ENCODE measurements at regions not wholly inside any gene's neighbourhood (a gene's known extent, or its start where the extent isn't known, plus 50 kb on each side); places are given as distances from the start of the nearest gene placed in this dataset.

DNA sequence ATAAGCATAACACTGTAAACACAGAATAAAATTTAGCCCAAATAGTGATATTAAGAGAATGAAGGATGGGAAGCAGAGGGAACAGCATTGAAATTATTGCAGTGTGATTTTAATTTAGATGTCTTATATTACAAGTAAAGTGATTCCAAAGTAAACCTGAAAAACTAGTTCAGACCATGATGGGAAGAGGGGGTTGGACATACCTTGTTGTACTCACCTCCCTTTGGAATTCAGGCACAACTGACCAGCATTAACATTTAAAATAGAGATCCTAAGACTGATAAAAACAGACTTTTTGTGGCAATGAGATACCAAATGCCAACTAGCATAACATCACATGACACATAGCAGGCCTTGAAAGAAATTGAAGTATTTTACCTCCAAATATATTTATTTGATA is 210.0 kb upstream of the ADRA1D start:
- H3K4me3 ChIP-seq = no peak overlapping the region
- DNase-seq (ENCODE audit: low spot score) (no peak), ATAC-seq (ENCODE audit: insufficient number of reproducible peaks, low FRiP score, low read depth) (no peak)
- no peak overlapping the region for H3K27ac ChIP-seq
- H3K4me1 ChIP-seq (ENCODE audit: control insufficient read depth in 1 of 2, low read depth in 2 of 2) = no peaks in the 10 kb centered on the region
- no peaks in the 10 kb centered on the region for H3K36me3 ChIP-seq
- no peaks in the 10 kb centered on the region for H3K9me3 ChIP-seq
- H3K27me3 ChIP-seq (replicated peaks; ENCODE audit: insufficient read depth) = no peaks in the 10 kb centered on the region
- TF ChIP-seq, protein P1, sequence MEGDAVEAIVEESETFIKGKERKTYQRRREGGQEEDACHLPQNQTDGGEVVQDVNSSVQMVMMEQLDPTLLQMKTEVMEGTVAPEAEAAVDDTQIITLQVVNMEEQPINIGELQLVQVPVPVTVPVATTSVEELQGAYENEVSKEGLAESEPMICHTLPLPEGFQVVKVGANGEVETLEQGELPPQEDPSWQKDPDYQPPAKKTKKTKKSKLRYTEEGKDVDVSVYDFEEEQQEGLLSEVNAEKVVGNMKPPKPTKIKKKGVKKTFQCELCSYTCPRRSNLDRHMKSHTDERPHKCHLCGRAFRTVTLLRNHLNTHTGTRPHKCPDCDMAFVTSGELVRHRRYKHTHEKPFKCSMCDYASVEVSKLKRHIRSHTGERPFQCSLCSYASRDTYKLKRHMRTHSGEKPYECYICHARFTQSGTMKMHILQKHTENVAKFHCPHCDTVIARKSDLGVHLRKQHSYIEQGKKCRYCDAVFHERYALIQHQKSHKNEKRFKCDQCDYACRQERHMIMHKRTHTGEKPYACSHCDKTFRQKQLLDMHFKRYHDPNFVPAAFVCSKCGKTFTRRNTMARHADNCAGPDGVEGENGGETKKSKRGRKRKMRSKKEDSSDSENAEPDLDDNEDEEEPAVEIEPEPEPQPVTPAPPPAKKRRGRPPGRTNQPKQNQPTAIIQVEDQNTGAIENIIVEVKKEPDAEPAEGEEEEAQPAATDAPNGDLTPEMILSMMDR (IDR thresholded peaks at IDR 0.05) = no peak

DNA sequence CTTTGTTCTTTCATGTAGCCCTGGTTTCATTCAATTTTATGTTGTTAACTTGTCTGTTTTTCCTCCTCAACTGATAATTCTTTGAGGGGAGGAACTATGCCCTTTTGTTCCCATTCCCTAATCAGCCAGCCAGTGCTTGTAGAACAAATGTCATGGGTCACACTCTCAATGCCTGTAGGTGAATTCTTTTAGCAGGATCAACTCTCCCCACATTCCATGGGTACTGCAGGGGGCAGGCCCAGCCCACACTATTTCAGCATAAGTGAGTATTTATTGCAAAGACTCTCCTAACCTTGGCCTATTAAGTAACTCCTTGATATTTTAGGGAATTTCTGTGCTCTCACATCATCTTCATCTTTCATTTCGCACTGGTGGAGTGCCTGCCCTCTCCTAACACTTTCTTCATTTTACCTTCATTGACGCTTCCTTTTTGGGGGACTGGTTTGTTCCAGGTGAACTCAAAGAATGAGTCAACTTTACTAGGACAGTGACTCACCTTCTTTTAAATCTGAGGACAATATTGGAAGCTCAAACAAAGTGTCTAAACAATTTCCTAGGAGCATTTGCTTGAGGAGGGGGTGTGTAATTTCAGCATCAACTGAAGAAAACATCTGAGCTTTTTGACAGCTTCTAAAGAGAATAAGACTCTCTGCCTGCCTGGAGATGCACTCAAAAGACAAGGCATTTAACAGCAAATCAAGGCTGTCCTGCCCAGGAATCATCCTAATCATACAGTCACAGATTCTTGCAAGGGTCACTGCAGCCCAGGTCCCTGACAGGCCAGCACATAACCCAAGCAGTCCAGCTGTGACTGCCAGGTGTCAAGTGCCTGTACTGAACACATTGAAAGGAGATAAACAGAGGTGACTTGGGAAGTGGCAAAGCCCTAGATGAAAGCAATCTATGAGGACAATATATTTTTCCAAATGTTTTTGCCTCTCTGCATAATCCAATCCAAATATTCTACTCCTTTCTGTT is 208.8 kb upstream of the ADRA1D start:
- DNase-seq (ENCODE audit: low spot score) = no peak
- Histone ChIP-seq H3K4me3 (no peak overlapping the region), H3K4me1 (ENCODE audit: control insufficient read depth in 1 of 2, low read depth in 2 of 2) (no peaks in the 10 kb centered on the region), H3K27ac (no peak overlapping the region), H3K9me3 (no peaks in the 10 kb centered on the region), H3K36me3 (no peaks in the 10 kb centered on the region), H3K27me3 (replicated peaks; ENCODE audit: insufficient read depth) (no peaks in the 10 kb centered on the region)
- TF ChIP-seq, protein P1 (IDR thresholded peaks at IDR 0.05) = no peak
- ATAC-seq (ENCODE audit: insufficient number of reproducible peaks, low FRiP score, low read depth) = no peak

DNA sequence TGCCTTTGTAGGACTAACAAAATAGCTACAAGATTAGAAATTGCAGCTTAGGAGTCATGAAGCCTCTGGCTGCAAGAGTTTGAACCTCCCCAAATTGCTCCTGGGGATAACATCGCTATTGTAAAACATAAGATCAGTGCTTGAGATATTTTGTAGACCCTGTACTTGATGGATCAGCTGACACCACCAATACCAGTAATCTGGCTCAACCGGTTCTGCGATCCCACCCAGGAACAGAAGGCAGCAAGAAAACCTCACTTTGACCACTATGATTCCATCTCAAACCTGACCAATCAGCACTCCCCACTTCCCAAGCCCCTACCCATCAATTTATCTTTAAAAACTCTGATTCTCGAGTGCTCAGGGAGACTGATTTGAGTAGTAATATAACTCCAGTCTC is 206.9 kb upstream of the ADRA1D start:
- H3K36me3 ChIP-seq = no peaks in the 10 kb centered on the region
- H3K27ac ChIP-seq = no peak overlapping the region
- DNase-seq (ENCODE audit: low spot score) (no peak), ATAC-seq (ENCODE audit: insufficient number of reproducible peaks, low FRiP score, low read depth) (no peak)
- TF ChIP-seq, protein P1 (IDR thresholded peaks at IDR 0.05) = no peak
- H3K27me3 ChIP-seq (replicated peaks; ENCODE audit: insufficient read depth) = no peaks in the 10 kb centered on the region
- H3K4me1 ChIP-seq (ENCODE audit: control insufficient read depth in 1 of 2, low read depth in 2 of 2) = peaks cover 0 to 9% of the 10 kb centered on the region in 2 donors
- no peak overlapping the region for H3K4me3 ChIP-seq
- no peaks in the 10 kb centered on the region for H3K9me3 ChIP-seq

DNA sequence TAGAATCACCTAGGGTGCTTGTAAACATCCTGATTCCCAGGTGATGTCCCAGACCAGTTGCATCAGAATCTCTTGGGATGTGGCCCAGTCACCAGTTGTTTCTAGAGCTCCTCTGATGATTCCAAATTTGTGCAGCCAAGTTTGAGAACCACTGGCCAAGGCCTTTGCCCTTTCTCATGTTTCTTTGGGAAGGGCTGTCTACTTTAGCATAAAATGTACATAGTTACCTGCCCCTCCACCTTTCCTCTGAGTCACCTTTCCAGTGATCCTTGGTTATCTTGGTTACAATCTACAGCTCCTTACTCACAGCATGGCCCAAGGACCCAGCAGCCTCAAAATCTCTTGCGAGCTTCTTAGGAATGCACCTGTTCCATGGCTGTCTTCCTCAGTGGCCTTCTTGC is 206.2 kb upstream of the ADRA1D start:
- DNase-seq (ENCODE audit: low spot score) = no peak
- TF ChIP-seq, protein P1 (IDR thresholded peaks at IDR 0.05) = no peak
- no peak overlapping the region for H3K4me3 ChIP-seq
- H3K27ac ChIP-seq = no peak overlapping the region
- peaks cover 3 to 16% of the 10 kb centered on the region in 2 donors for H3K4me1 ChIP-seq (ENCODE audit: control insufficient read depth in 1 of 2, low read depth in 2 of 2)
- no peak for ATAC-seq (ENCODE audit: insufficient number of reproducible peaks, low FRiP score, low read depth)
- H3K9me3 ChIP-seq = no peaks in the 10 kb centered on the region
- H3K27me3 ChIP-seq (replicated peaks; ENCODE audit: insufficient read depth) = no peaks in the 10 kb centered on the region
- no peaks in the 10 kb centered on the region for H3K36me3 ChIP-seq

DNA sequence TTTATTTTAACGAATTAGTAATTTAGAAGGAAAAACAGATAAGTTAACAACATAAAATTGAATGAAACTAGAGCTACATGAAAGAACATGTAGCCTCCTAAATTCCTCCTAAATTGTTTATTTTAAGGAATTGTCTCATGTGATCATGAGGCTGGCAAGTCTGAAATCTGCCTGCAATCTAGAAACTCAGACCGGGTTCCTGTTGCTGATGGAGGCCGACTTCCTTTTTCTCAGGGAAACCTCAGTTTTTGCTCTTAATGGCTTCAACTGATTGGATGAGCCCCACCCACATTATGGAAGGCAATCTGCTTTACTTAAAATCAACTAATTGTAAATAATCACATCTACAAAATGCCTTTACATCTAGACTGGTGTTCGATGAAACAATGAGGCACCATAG is 205.0 kb upstream of the ADRA1D start:
- Histone ChIP-seq H3K4me3 (no peak overlapping the region), H3K27ac (no peak overlapping the region), H3K27me3 (replicated peaks; ENCODE audit: insufficient read depth) (no peaks in the 10 kb centered on the region), H3K9me3 (no peaks in the 10 kb centered on the region), H3K4me1 (ENCODE audit: control insufficient read depth in 1 of 2, low read depth in 2 of 2) (peaks cover 3 to 22% of the 10 kb centered on the region in 2 donors), H3K36me3 (no peaks in the 10 kb centered on the region)
- TF ChIP-seq, protein P1 (IDR thresholded peaks at IDR 0.05) = no peak
- ATAC-seq (ENCODE audit: insufficient number of reproducible peaks, low FRiP score, low read depth) (no peak), DNase-seq (ENCODE audit: low spot score) (no peak)

Measured in thoracic aorta (tissue), 2 donors.